Pancreas (tissue), 10 donors: ENCODE measurements at regions not wholly inside any gene's neighbourhood (a gene's known extent, or its start where the extent isn't known, plus 50 kb on each side); places are given as distances from the start of the nearest gene placed in this dataset.
"Not testable (repeated sequence)": the region's sequence is repeated elsewhere in the genome, so short reads cannot be mapped to it uniquely, and the experiment has no call there.

ENCODE experiments used
- ATAC-seq, 4 donors: fragments of 200-7000 bp; cut with Tn5 transposase; one replicate each; pipeline versions ENCODE4 v1.8.0 to v1.9.1; 2020; ENCODE audit warnings: mild to moderate bottlenecking in 4 of 4, moderate library complexity in 4 of 4
- DNase-seq, 6 donors: peaks; one replicate each; pipeline ENCODE4 v3.0.0-alpha.2; 2020
- FAIRE-seq: peaks from 2 replicates; lab custom pipeline; 2012; peaks lifted over from hg19 to GRCh38; lab: Jason Lieb, UNC
- H3K27ac ChIP-seq, 4 donors: fragments of 200-600 bp; sonication (generic); 1 replicate in 3 of 4; 2 replicates in 1 of 4; pipeline versions ENCODE4 v1.5.0 to v1.8.0; 2020
- H3K27me3 ChIP-seq, 4 donors: fragments of 200-600 bp; one replicate each; pipeline ENCODE4 v1.8.0; 2021
- H3K36me3 ChIP-seq, 3 donors: fragments of 200-600 bp; sonication (generic) in 1 of 3; one replicate each; pipeline versions ENCODE4 v1.5.0 to v1.8.0; 2020 to 2021
- H3K4me1 ChIP-seq, 3 donors: fragments of 200-600 bp; one replicate each; pipeline ENCODE4 v1.8.0; 2021
- H3K4me3 ChIP-seq, 4 donors: fragments of 200-600 bp; sonication (generic) in 2 of 4; one replicate each; pipeline versions ENCODE4 v1.5.0 to v1.8.0; 2020 to 2021
- H3K9me3 ChIP-seq, 4 donors: fragments of 200-600 bp; one replicate each; pipeline ENCODE4 v1.8.0; 2021
- CTCF ChIP-seq, 4 donors: fragments of 200-600 bp; sonication (generic) in 3 of 4; IDR thresholded peaks; one replicate each; pipeline versions ENCODE4 v1.5.0 to v1.8.0; 2021; ENCODE audit warnings: antibody characterized with exemption in 4 of 4
- WGBS, 2 donors: extraction: QIAGEN DNeasy Blood & Tissue Kit; methylation state at CpG; one replicate each; pipeline ENCODE4 v1.1.7; 2013; 5-methylcytosine and 5-hydroxymethylcytosine counted together
- intact Hi-C, 3 donors: fragments of 100-400 bp; cut with DNase I; formaldehyde crosslinking; loops; one replicate each; pipeline versions ENCODE4 v1.11.1 to v1.14.2; 2022
- donor health status: healthy with polysubstance abuse.
- donor health status: DM: no; HTN: no; CAD: no; lungs with moderate emphysema.
- donor health status: DM: no; HTN: no; CAD: no.
- donor health status: control.
- donor health status: control.
- donor health status: Bipolar disorder and iron deficiency.
- donor health status: DM: yes; HTN: yes; CAD: no.
- donor health status: DM: no; HTN: no; CAD: no.
- donor health status: DM: no; HTN: no; CAD: no.
- donor health status: DM: yes; HTN: yes; CAD: no.

- Histone ChIP-seq H3K27ac (no peak overlapping the region), H3K4me1 (no peaks in the 10 kb centered on the region), H3K36me3 (no peaks in the 10 kb centered on the region), H3K27me3 (no peaks in the 10 kb centered on the region), H3K4me3 (no peak overlapping the region), H3K9me3 (no peaks in the 10 kb centered on the region)
- no peak for ATAC-seq
- no peak for TF ChIP-seq CTCF (IDR thresholded peaks at IDR 0.05)
- no peak for DNase-seq
- 83 to 89% methylated on average over 3 of the region's 3 CpGs for WGBS, 2 donors
- intact Hi-C loops, result no loop called here
- no peak for FAIRE-seq
Measured at GRCh38 chr16:51834794-51835193, 683.7 kb upstream of the SALL1 start.

GRCh38 chr16:51834133-51834532, 683.1 kb upstream of the SALL1 start:
- no peak overlapping the region for H3K4me3 ChIP-seq
- FAIRE-seq (peak; percentile 26), ATAC-seq (no peak), DNase-seq (no peak)
- WGBS, 2 donors, result 71 to 83% methylated on average over 10 of the region's 10 CpGs
- no peaks in the 10 kb centered on the region for H3K9me3 ChIP-seq
- H3K27ac ChIP-seq, result no peak overlapping the region
- H3K36me3 ChIP-seq, result no peaks in the 10 kb centered on the region
- H3K27me3 ChIP-seq, result no peaks in the 10 kb centered on the region
- intact Hi-C loops, result no loop called here
- no peaks in the 10 kb centered on the region for H3K4me1 ChIP-seq
- no peak for TF ChIP-seq CTCF (IDR thresholded peaks at IDR 0.05)

- intact Hi-C loops, result no loop called here
- Histone ChIP-seq H3K27ac (no peak overlapping the region), H3K4me1 (no peaks in the 10 kb centered on the region), H3K27me3 (no peaks in the 10 kb centered on the region), H3K36me3 (no peaks in the 10 kb centered on the region), H3K9me3 (no peaks in the 10 kb centered on the region), H3K4me3 (no peak overlapping the region)
- DNase-seq (no peak), FAIRE-seq (no peak), ATAC-seq (no peak)
- WGBS, 2 donors, result 49 to 53% methylated on average over 6 of the region's 6 CpGs
- no peak for TF ChIP-seq CTCF (IDR thresholded peaks at IDR 0.05)
Measured at GRCh38 chr16:51831595-51832367, 680.7 kb upstream of the SALL1 start.

GRCh38 chr16:51831034-51831433, 680.0 kb upstream of the SALL1 start:
- WGBS, 2 donors, result 85 to 92% methylated on average over 6 of the region's 6 CpGs
- H3K36me3 ChIP-seq, ATAC-seq, H3K27me3 ChIP-seq, DNase-seq, H3K9me3 ChIP-seq, intact Hi-C loops, H3K27ac ChIP-seq, H3K4me1 ChIP-seq, FAIRE-seq, H3K4me3 ChIP-seq: not testable (repeated sequence)

GRCh38 chr16:51825779-51826178, 674.7 kb upstream of the SALL1 start:
- TF ChIP-seq CTCF (IDR thresholded peaks at IDR 0.05), result no peak
- intact Hi-C loops, result no loop called here

More at GRCh38 chr16:51825779-51826178, 674.7 kb upstream of the SALL1 start:
- no peak for FAIRE-seq
- WGBS, 2 donors, result 88 to 89% methylated on average over 2 of the region's 2 CpGs
- H3K9me3 ChIP-seq, result no peaks in the 10 kb centered on the region
- H3K27ac ChIP-seq, result no peak overlapping the region
- no peak overlapping the region for H3K4me3 ChIP-seq
- H3K4me1 ChIP-seq, result no peaks in the 10 kb centered on the region
- DNase-seq, result no peak
- H3K27me3 ChIP-seq, result no peaks in the 10 kb centered on the region
- no peak for ATAC-seq
- no peaks in the 10 kb centered on the region for H3K36me3 ChIP-seq
